Frontal cortex (tissue), 3 donors: ENCODE measurements at regions not wholly inside any gene's neighbourhood (a gene's known extent, or its start where the extent isn't known, plus 50 kb on each side); places are given as distances from the start of the nearest gene placed in this dataset.

Experiments
- DNase-seq, 2 donors: peaks; one replicate each; pipeline ENCODE4 v3.0.0; 2012; ENCODE audit warnings: low spot score in 2 of 2
- FAIRE-seq: peaks from 2 replicates; lab custom pipeline; 2012; peaks lifted over from hg19 to GRCh38; lab: Jason Lieb, UNC
- donor health status: control.
- donor health status: control.
- donor health status: control.

GRCh38 chr10:31139497-31139896 is 107.8 kb upstream of the ZNF438 start:
- no peak for DNase-seq
- no peak for FAIRE-seq

- FAIRE-seq = no peak
Observed at GRCh38 chr10:31140716-31141115, 109.1 kb upstream of the ZNF438 start.

GRCh38 chr10:31142026-31142425 is 110.4 kb upstream of the ZNF438 start:
- DNase-seq (no peak), FAIRE-seq (no peak)

More at GRCh38 chr10:31140716-31141115, 109.1 kb upstream of the ZNF438 start:
- DNase-seq = no peak

GRCh38 chr10:31143331-31143935 is 111.8 kb upstream of the ZNF438 start:
- FAIRE-seq = no peak
- DNase-seq = no peak

- DNase-seq (no peak), FAIRE-seq (no peak)
Observed at GRCh38 chr10:31145986-31146385, 114.3 kb upstream of the ZNF438 start.

GRCh38 chr10:31146491-31147209 is 115.0 kb upstream of the ZNF438 start:
- FAIRE-seq = no peak
- no peak for DNase-seq

- DNase-seq = no peak
- no peak for FAIRE-seq
Observed at GRCh38 chr10:31147210-31147608, 115.5 kb upstream of the ZNF438 start.

GRCh38 chr10:31148951-31149350 is 117.3 kb upstream of the ZNF438 start:
- FAIRE-seq = no peak
- no peak for DNase-seq

GRCh38 chr10:31149835-31150512 is 118.3 kb upstream of the ZNF438 start:
- no peak for FAIRE-seq

GRCh38 chr10:31151301-31151700 is 119.6 kb upstream of the ZNF438 start:
- FAIRE-seq (no peak), DNase-seq (no peak)

More at GRCh38 chr10:31149835-31150512, 118.3 kb upstream of the ZNF438 start:
- no peak for DNase-seq

- FAIRE-seq (no peak), DNase-seq (no peak)
Observed at GRCh38 chr10:31152421-31153135, 120.9 kb upstream of the ZNF438 start.

GRCh38 chr10:31153161-31153560 is 121.5 kb upstream of the ZNF438 start:
- no peak for FAIRE-seq
- no peak for DNase-seq

GRCh38 chr10:31153692-31154091 is 122.0 kb upstream of the ZNF438 start:
- FAIRE-seq (no peak), DNase-seq (no peak)

GRCh38 chr10:31154996-31155395 is 123.3 kb upstream of the ZNF438 start:
- FAIRE-seq (no peak), DNase-seq (no peak)

GRCh38 chr10:31157123-31158010 is 125.7 kb upstream of the ZNF438 start:
- no peak for FAIRE-seq

GRCh38 chr10:31158011-31158658 is 126.5 kb upstream of the ZNF438 start:
- FAIRE-seq (no peak), DNase-seq (no peak)

More at GRCh38 chr10:31157123-31158010, 125.7 kb upstream of the ZNF438 start:
- peak in 1 of 2 donors; percentile 44 for DNase-seq

GRCh38 chr10:31166606-31167005 is 134.9 kb upstream of the ZNF438 start:
- DNase-seq (no peak), FAIRE-seq (no peak)

GRCh38 chr10:31170636-31171035 is 139.0 kb upstream of the ZNF438 start:
- FAIRE-seq = no peak
- DNase-seq = no peak
